ENCODE measurements at regions not wholly inside any gene's neighbourhood (a gene's known extent, or its start where the extent isn't known, plus 50 kb on each side); places are given as distances from the start of the nearest gene placed in this dataset.

DNA sequence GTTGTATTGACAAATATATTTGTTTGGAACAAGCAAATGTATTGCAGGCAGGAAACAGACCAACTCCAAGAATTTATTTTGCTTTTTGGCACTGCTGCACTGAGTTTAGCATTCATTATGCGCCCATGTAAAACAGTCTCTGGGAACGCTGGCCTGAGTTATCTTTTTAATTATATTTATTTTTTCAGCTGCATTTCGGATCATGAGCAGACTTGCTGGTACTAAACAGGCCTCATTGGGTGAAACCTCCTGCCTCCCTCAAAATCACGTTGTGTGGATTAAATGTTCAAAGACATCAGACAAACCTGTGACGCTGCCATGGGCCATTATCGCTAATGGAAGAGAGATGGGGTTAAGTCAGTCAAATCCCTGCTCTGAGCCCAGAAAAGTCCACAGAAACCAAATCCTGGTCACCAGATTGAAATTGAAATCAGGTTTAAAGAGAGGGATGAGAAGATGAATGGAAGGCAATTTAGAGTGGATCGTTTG is 511.1 kb upstream of the PROK2 start:
- H3K36me3 ChIP-seq (ENCODE audit: low read depth), result no peaks in the 10 kb centered on the region
- H3K27me3 ChIP-seq (ENCODE audit: insufficient read depth, poor library complexity, severe bottlenecking), result no peaks in the 10 kb centered on the region
- no peaks in the 10 kb centered on the region for H3K4me1 ChIP-seq (ENCODE audit: insufficient read depth, poor library complexity, severe bottlenecking)
- H3K27ac ChIP-seq (ENCODE audit: poor library complexity, severe bottlenecking), result no peak overlapping the region
- H3K9me3 ChIP-seq (ENCODE audit: severe bottlenecking), result no peaks in the 10 kb centered on the region
- ATAC-seq (ENCODE audit: low read depth) (no peak), DNase-seq (ENCODE audit: low spot score) (no peak)
- H3K4me3 ChIP-seq (ENCODE audit: severe bottlenecking), result no peak overlapping the region
- TF ChIP-seq, protein P1, sequence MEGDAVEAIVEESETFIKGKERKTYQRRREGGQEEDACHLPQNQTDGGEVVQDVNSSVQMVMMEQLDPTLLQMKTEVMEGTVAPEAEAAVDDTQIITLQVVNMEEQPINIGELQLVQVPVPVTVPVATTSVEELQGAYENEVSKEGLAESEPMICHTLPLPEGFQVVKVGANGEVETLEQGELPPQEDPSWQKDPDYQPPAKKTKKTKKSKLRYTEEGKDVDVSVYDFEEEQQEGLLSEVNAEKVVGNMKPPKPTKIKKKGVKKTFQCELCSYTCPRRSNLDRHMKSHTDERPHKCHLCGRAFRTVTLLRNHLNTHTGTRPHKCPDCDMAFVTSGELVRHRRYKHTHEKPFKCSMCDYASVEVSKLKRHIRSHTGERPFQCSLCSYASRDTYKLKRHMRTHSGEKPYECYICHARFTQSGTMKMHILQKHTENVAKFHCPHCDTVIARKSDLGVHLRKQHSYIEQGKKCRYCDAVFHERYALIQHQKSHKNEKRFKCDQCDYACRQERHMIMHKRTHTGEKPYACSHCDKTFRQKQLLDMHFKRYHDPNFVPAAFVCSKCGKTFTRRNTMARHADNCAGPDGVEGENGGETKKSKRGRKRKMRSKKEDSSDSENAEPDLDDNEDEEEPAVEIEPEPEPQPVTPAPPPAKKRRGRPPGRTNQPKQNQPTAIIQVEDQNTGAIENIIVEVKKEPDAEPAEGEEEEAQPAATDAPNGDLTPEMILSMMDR (IDR thresholded peaks at IDR 0.05; ENCODE audit: poor library complexity, severe bottlenecking), result no peak

DNA sequence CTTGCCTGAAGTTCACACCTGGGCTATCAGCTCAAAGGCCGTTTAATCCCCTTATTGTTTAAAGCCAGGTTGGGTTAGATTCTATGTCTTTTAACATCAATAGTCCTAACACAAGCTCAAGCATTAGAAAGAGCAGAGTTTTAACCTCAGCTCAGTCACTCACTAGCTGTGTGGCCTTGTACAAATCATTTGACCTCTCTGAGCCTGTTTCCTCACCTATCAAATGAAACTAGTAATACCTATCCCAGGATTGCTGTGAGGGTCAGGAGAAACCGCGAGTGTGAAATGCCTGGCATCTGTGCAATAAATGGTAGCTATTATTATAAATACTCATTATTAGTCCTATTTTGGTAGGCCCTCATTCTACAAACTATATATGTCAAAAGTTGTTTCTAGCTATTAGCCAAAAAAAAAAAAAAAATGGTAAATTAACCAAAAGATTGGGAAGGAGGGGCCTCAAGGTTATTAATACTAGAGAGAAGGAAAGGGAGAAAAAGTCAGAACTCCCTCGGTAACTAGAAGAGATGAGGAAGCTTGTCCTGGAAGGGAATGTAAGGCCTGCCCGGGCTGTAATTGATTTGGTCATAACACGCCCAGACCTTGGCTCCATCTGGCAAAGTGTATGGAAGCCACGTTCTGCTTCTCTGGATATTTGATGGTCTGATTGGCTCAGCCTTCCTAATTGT is 510.5 kb upstream of the PROK2 start:
- Histone ChIP-seq H3K36me3 (ENCODE audit: low read depth) (no peaks in the 10 kb centered on the region), H3K4me1 (ENCODE audit: insufficient read depth, poor library complexity, severe bottlenecking) (no peaks in the 10 kb centered on the region), H3K27me3 (ENCODE audit: insufficient read depth, poor library complexity, severe bottlenecking) (no peaks in the 10 kb centered on the region), H3K9me3 (ENCODE audit: severe bottlenecking) (no peaks in the 10 kb centered on the region), H3K27ac (ENCODE audit: poor library complexity, severe bottlenecking) (no peak overlapping the region), H3K4me3 (ENCODE audit: severe bottlenecking) (no peak overlapping the region)
- TF ChIP-seq, protein P1 (IDR thresholded peaks at IDR 0.05; ENCODE audit: poor library complexity, severe bottlenecking), result no peak
- DNase-seq (ENCODE audit: low spot score), result no peak
- ATAC-seq (ENCODE audit: low read depth), result no peak

DNA sequence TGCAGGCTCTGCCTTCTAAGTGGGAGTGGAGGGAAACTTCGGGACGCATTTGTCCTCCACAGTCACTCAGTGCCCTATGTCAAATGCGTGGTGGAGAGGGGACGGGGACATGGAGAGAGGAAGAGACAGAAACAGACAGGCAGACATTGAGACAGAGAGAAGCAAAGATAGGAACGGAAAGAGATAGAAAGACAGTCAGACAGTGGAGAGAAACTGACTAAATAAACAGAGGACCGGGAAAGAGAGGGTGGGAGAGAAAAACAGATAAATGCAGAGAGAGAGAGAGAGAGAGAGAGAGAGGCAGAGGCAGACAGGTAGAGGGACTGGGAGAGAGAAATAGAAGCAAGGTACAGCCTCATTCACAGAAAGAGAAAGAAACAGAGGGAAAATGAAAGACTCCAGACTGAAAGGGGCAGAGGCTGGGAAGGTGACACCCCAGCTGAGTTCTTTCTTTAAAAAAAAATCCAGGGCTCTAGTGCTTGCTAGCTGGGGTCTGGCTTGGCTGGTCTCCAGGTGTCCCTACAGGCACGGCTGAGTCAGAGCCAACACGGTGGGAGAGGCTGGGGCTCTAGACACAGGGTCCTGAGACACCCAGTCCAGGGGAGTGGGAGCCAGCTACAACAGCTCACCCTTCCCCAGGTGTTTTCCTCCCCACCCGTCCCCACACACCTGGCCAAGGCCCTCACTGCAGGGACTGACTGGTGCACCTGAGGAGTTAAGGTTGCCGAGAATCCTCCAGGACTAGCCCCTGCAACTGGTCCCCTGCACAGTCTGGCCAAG is 506.1 kb upstream of the PROK2 start:
- Histone ChIP-seq H3K4me3 (ENCODE audit: severe bottlenecking) (no peak overlapping the region), H3K4me1 (ENCODE audit: insufficient read depth, poor library complexity, severe bottlenecking) (no peaks in the 10 kb centered on the region), H3K9me3 (ENCODE audit: severe bottlenecking) (no peaks in the 10 kb centered on the region), H3K36me3 (ENCODE audit: low read depth) (no peaks in the 10 kb centered on the region), H3K27me3 (ENCODE audit: insufficient read depth, poor library complexity, severe bottlenecking) (no peaks in the 10 kb centered on the region), H3K27ac (ENCODE audit: poor library complexity, severe bottlenecking) (no peak overlapping the region)
- no peak for ATAC-seq (ENCODE audit: low read depth)
- DNase-seq (ENCODE audit: low spot score), result no peak
- TF ChIP-seq, protein P1 (IDR thresholded peaks at IDR 0.05; ENCODE audit: poor library complexity, severe bottlenecking), result no peak

DNA sequence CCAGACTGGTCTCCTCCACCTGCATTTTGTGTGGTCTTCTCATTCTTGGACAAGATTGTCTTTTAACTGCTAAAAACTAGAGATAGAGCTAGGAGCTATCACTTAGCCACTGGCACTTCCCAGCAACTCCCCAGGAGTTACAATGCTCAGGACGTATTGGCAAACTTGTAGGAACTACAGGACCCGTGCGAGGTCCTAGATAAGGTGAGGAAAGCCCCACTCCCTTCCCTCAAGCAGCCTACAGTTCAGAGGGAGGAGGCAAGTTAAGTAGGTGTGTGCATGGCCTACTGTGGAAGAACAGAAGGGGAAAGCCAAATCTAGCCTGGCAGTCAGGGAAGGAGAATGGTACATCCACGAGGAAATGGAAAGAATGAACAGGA is 504.7 kb upstream of the PROK2 start:
- TF ChIP-seq, protein P1 (IDR thresholded peaks at IDR 0.05; ENCODE audit: poor library complexity, severe bottlenecking), result no peak
- Histone ChIP-seq H3K27ac (ENCODE audit: poor library complexity, severe bottlenecking) (no peak overlapping the region), H3K9me3 (ENCODE audit: severe bottlenecking) (no peaks in the 10 kb centered on the region), H3K27me3 (ENCODE audit: insufficient read depth, poor library complexity, severe bottlenecking) (no peaks in the 10 kb centered on the region), H3K36me3 (ENCODE audit: low read depth) (no peaks in the 10 kb centered on the region), H3K4me1 (ENCODE audit: insufficient read depth, poor library complexity, severe bottlenecking) (no peaks in the 10 kb centered on the region), H3K4me3 (ENCODE audit: severe bottlenecking) (no peak overlapping the region)
- DNase-seq (ENCODE audit: low spot score) (no peak), ATAC-seq (ENCODE audit: low read depth) (no peak)
